Islet of Langerhans (tissue), 1 donor: ENCODE measurements at regions not wholly inside any gene's neighbourhood (a gene's known extent, or its start where the extent isn't known, plus 50 kb on each side); places are given as distances from the start of the nearest gene placed in this dataset.

Source experiments
- FAIRE-seq: peaks from one replicate; lab custom pipeline; 2011; peaks lifted over from hg19 to GRCh38; lab: Jason Lieb, UNC

DNA sequence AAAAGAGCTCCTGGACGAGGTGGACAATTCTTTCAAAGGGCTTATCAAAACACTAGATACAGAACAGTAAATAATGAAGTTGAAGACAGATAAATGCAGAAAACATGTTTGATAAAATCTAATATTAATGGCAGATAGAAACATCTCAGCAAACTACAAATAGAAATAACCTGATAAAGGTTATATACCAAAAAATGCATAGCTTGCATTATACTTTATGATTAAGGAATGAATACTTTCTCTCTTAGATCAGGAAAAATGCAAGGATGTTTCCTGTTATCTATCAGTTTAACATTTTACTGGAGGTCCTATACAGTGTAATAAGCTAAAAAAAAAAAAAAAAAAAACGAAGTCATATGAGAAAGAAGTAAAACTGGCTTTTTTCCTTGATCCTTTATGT is 304.5 kb upstream of the CXorf51A start:
- FAIRE-seq: no peak

DNA sequence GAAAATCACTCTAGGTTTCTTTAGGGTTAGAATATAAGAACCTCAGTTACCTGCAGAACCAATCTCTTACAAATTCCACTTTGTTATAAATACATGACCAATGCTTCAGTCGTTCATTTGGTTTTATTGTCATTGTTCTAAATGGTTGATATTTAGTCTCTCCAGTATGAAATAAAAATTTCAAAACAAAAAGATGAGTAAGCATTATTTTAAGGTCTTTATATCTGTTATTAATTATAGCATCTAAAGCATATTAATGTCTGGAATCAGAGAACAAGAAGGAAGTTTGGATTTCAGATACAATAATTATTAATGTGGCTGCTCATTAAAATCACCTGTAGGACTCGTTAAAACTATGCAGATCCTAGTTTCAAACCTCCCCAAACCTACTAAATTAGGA is 265.4 kb upstream of the CXorf51A start:
- peak; percentile 70 for FAIRE-seq

DNA sequence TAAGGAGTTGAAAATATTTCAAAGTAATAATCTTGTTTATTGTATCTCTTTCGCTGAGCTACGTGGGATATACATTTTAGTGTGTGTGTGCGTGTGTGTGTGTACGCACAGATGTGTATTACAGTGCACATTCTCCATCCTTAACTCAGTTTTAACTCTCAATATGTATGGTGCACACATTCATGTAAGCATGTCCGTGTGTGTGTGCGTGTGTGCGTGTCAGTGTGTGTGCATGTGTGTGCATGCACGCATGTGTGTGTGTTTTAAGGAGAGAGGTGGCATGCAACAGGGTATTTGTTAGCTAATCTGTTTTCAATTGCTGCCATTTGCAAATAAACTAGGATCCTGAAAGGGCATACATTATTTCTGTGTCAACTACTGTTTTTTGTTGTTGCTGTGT is 264.9 kb upstream of the CXorf51A start:
- no peak for FAIRE-seq

DNA sequence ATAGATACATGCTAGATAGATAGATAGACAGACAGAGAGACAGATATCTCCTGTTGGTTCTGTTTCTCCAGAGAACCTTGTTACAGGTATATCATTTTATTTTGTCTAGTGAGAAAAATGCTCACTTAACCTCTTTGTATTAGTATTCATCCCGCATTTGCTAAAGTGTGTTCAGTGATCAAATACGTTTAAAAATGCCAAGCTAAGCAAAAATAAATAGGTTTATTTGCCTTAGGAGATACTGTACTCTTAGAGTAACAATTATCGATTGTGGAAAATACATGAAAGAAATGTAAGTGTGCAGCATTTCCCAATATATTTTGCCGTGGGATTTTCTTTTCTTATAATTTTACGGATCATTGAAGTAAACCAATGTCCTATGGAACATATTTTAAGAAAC is 262.9 kb upstream of the CXorf51A start:
- no peak for FAIRE-seq

DNA sequence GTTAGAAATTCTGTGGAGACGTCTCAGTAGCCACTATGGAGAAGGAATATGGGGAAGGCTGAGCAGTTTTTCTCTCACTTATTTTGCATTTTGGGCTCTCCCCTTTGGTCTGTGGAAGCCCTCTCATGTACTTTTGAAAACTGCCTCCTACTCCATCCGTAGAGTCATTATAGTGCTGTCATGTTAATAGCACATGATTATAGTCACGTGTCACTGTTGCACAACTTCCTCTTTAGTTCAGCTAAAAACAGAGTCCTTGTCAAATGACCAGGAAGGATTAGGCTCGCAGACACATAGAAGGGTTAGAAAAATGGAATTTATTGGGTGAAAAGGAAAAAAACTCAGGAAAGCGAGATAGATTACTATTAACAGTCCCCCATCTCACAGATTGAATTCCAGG is 258.2 kb upstream of the CXorf51A start:
- FAIRE-seq: no peak

DNA sequence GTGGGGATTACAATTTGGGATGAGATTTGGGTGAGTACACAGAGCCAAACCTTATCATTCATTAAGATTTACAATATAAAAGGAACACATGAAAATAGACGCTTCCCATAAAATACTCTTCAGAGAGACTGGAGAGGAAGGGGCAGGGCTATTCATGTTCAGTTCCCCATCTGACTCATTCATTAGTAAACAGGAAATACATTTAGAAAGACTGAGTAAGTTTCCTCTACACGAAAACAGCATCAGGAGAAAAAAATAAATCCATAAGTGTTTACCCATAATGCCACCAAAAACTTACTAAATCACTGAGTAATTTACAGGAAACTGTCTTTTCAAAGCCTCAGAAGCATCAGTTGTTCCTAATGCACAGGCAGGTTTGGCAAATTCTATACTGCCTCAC is 255.4 kb upstream of the CXorf51A start:
- no peak for FAIRE-seq
